PC-3 (cell line): ENCODE measurements at regions not wholly inside any gene's neighbourhood (a gene's known extent, or its start where the extent isn't known, plus 50 kb on each side); places are given as distances from the start of the nearest gene placed in this dataset.

Experiments used
- EZH2 ChIP-seq: fragments of 300-600 bp; sonication (generic); IDR thresholded peaks from one replicate; pipeline ENCODE4 v1.6.1; 2017; ENCODE audit warnings: antibody characterized with exemption, mild to moderate bottlenecking, low read length; ENCODE audit not compliant: unreplicated experiment
- EZH2phosphoT487 ChIP-seq: fragments of 300-600 bp; sonication (generic); IDR thresholded peaks from 2 replicates; pipeline ENCODE4 v1.6.1; 2018; ENCODE audit warnings: mild to moderate bottlenecking, antibody characterized with exemption, low read length, borderline replicate concordance
- TF ChIP-seq, protein P1 (sequence below): fragments of 300-600 bp; sonication (generic); conservative IDR thresholded peaks from 2 replicates; pipeline ENCODE4 v1.5.1; 2017; ENCODE audit warnings: antibody characterized with exemption, low read depth, mild to moderate bottlenecking, low read length

DNA sequence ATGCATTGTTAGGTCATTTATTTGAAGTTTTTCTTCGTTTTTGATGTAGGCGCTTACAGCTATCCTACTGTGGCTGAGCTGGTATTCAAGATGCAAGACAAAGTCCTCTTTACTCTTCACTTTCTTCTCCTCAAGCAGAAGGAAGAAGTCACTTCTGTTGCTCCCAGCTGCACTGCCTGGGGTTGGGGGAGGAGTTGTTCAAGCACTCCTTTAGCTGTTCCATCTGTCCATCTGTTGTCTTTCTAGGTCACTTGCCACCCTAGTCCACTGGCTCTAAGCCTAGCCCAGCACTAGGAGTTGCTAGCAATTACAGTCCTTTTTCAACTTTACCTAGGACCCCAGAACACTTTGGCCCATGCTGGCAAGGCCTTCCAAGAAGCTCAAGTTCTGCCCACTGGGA is 200.6 kb upstream of the RBMS1 start:
- TF ChIP-seq, protein P1, sequence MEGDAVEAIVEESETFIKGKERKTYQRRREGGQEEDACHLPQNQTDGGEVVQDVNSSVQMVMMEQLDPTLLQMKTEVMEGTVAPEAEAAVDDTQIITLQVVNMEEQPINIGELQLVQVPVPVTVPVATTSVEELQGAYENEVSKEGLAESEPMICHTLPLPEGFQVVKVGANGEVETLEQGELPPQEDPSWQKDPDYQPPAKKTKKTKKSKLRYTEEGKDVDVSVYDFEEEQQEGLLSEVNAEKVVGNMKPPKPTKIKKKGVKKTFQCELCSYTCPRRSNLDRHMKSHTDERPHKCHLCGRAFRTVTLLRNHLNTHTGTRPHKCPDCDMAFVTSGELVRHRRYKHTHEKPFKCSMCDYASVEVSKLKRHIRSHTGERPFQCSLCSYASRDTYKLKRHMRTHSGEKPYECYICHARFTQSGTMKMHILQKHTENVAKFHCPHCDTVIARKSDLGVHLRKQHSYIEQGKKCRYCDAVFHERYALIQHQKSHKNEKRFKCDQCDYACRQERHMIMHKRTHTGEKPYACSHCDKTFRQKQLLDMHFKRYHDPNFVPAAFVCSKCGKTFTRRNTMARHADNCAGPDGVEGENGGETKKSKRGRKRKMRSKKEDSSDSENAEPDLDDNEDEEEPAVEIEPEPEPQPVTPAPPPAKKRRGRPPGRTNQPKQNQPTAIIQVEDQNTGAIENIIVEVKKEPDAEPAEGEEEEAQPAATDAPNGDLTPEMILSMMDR: no peak
- TF ChIP-seq EZH2 (no peak), EZH2phosphoT487 (no peak)
